GM23338 (cell line): ENCODE measurements at regions not wholly inside any gene's neighbourhood (a gene's known extent, or its start where the extent isn't known, plus 50 kb on each side); places are given as distances from the start of the nearest gene placed in this dataset.

Source experiments
- ATAC-seq: fragments of 200-7000 bp; cut with Tn5 transposase; 3 replicates; pipeline ENCODE4 v1.9.1; 2020
- DNase-seq: peaks from one replicate; pipeline ENCODE4 v3.0.0-alpha.2; 2015; ENCODE audit warnings: low spot score
- H2AFZ ChIP-seq: fragments of 200-600 bp; sonication (generic); 2 replicates; pipeline ENCODE4 v1.8.0; 2016; ENCODE audit warnings: antibody characterized with exemption, mild to moderate bottlenecking, moderate library complexity
- H3F3A ChIP-seq: fragments of 200-600 bp; sonication (generic); replicated peaks from 2 replicates; pipeline ENCODE4 v1.8.0; 2017; ENCODE audit warnings: antibody characterized with exemption, mixed run types, low read depth
- H3K27ac ChIP-seq: fragments of 200-600 bp; sonication (generic); 2 replicates; pipeline ENCODE4 v1.6.1; 2016; ENCODE audit warnings: low read depth
- H3K27me3 ChIP-seq: fragments of 200-600 bp; sonication (generic); 2 replicates; pipeline ENCODE4 v1.8.0; 2016; ENCODE audit warnings: mild to moderate bottlenecking, mixed run types, moderate library complexity; ENCODE audit not compliant: insufficient read depth
- H3K36me3 ChIP-seq: fragments of 200-600 bp; sonication (generic); 2 replicates; pipeline ENCODE4 v1.8.0; 2016; ENCODE audit warnings: mild to moderate bottlenecking; ENCODE audit not compliant: insufficient read depth
- H3K4me1 ChIP-seq: fragments of 200-600 bp; sonication (generic); 2 replicates; pipeline ENCODE4 v1.8.0; 2016; ENCODE audit warnings: mild to moderate bottlenecking, moderate library complexity; ENCODE audit not compliant: insufficient read depth
- H3K4me2 ChIP-seq: fragments of 200-600 bp; sonication (generic); 2 replicates; pipeline ENCODE4 v1.7.1; 2017; ENCODE audit warnings: mixed run types
- H3K4me3 ChIP-seq: fragments of 200-600 bp; sonication (generic); 2 replicates; pipeline ENCODE4 v1.6.1; 2016; ENCODE audit warnings: mixed run types
- H3K79me2 ChIP-seq: fragments of 200-600 bp; sonication (generic); replicated peaks from 2 replicates; pipeline ENCODE4 v1.8.0; 2017; ENCODE audit warnings: mild to moderate bottlenecking; ENCODE audit not compliant: insufficient read depth
- H3K9me2 ChIP-seq: fragments of 200-600 bp; sonication (generic); 2 replicates; pipeline ENCODE4 v1.8.0; 2017; ENCODE audit not compliant: insufficient read depth
- H4K20me1 ChIP-seq: fragments of 200-600 bp; sonication (generic); replicated peaks from 2 replicates; pipeline ENCODE4 v1.8.0; 2017; ENCODE audit warnings: mild to moderate bottlenecking; ENCODE audit not compliant: insufficient read depth
- H3K27ac Mint-ChIP-seq: 2 replicates; pipeline ENCODE4 v1.8.0; 2020; ENCODE audit warnings: inconsistent platforms, mild to moderate bottlenecking, moderate library complexity, mixed read lengths
- H3K27me3 Mint-ChIP-seq: 3 replicates; pipeline ENCODE4 v1.8.0; 2022; ENCODE audit warnings: low read depth, mild to moderate bottlenecking, moderate library complexity, mixed read lengths, inconsistent platforms; ENCODE audit not compliant: insufficient read depth, poor library complexity
- H3K36me3 Mint-ChIP-seq: 3 replicates; pipeline ENCODE4 v1.8.0; 2021; ENCODE audit warnings: low read depth, mild to moderate bottlenecking, inconsistent platforms, moderate library complexity, mixed read lengths
- H3K4me1 Mint-ChIP-seq: 3 replicates; pipeline ENCODE4 v1.8.0; 2020; ENCODE audit warnings: mild to moderate bottlenecking, inconsistent platforms, mixed read lengths
- H3K4me3 Mint-ChIP-seq: 3 replicates; pipeline ENCODE4 v1.8.0; 2021; ENCODE audit warnings: moderate library complexity, mild to moderate bottlenecking, inconsistent platforms, mixed read lengths
- H3K9me3 Mint-ChIP-seq: 3 replicates; pipeline ENCODE4 v1.8.0; 2020; ENCODE audit warnings: moderate library complexity, mild to moderate bottlenecking, inconsistent platforms, mixed read lengths
- CREB1 ChIP-seq: fragments of 250-450 bp; sonication (Bioruptor Pico); IDR thresholded peaks from 2 replicates; pipeline ENCODE4 v1.5.0; 2020; ENCODE audit warnings: low read depth, mild to moderate bottlenecking, moderate library complexity
- JUNB ChIP-seq: IDR thresholded peaks from one replicate; pipeline ENCODE4 v1.6.1; 2016; ENCODE audit warnings: antibody characterized with exemption; ENCODE audit not compliant: unreplicated experiment
- POLR2AphosphoS5 ChIP-seq: IDR thresholded peaks from 2 replicates; pipeline ENCODE4 v1.6.1; 2016; ENCODE audit warnings: antibody characterized with exemption, low read depth
- STAT1 ChIP-seq: IDR thresholded peaks from one replicate; pipeline ENCODE4 v1.6.1; 2016; ENCODE audit warnings: antibody characterized with exemption; ENCODE audit not compliant: unreplicated experiment
- ZNF331 ChIP-seq: fragments of 250-450 bp; sonication (Bioruptor Pico); IDR thresholded peaks from 2 replicates; pipeline ENCODE4 v1.5.0; 2020; ENCODE audit warnings: low read depth, mild to moderate bottlenecking, moderate library complexity
- TF ChIP-seq, protein P1 (sequence below): fragments of 250-450 bp; sonication (Bioruptor Pico); IDR thresholded peaks from 2 replicates; pipeline ENCODE4 v1.5.0; 2020; ENCODE audit warnings: mild to moderate bottlenecking, moderate library complexity
- TF ChIP-seq, protein P2 (sequence below): IDR thresholded peaks from one replicate; pipeline ENCODE4 v1.6.1; 2018; ENCODE audit warnings: antibody characterized with exemption; ENCODE audit not compliant: unreplicated experiment

DNA sequence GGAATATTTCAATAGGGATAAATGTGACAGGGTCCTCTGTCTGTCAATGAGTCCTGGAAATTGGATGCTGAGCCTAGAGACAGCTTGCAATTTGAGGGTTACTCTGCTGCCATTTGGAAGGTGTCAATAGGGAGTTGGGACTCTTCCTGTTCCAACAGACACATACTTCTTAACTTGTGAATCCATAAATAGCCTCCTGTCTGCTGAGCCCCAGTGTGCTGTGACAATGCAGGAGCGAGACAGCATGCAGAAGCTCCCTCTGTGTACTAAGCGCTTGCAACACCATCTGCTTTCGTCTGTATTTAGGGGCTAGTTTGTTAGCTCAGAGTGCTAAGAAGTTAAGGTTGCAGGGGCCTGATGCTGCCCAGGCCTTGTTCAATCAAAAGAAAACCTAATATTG, 58.5 kb upstream of the GPR12 start:
- no peak overlapping the region for H2AFZ ChIP-seq
- H3K36me3 ChIP-seq: no peaks in the 10 kb centered on the region
- H3K9me2 ChIP-seq: no peaks in the 10 kb centered on the region
- no peak overlapping the region for H3K27ac ChIP-seq
- no peaks in the 10 kb centered on the region for H3K36me3 Mint-ChIP-seq
- H3K4me1 Mint-ChIP-seq: no peaks in the 10 kb centered on the region
- H3F3A ChIP-seq: no peaks in the 10 kb centered on the region
- H3K79me2 ChIP-seq: no peaks in the 10 kb centered on the region
- H3K4me3 Mint-ChIP-seq: no peak overlapping the region
- TF ChIP-seq, protein P1, sequence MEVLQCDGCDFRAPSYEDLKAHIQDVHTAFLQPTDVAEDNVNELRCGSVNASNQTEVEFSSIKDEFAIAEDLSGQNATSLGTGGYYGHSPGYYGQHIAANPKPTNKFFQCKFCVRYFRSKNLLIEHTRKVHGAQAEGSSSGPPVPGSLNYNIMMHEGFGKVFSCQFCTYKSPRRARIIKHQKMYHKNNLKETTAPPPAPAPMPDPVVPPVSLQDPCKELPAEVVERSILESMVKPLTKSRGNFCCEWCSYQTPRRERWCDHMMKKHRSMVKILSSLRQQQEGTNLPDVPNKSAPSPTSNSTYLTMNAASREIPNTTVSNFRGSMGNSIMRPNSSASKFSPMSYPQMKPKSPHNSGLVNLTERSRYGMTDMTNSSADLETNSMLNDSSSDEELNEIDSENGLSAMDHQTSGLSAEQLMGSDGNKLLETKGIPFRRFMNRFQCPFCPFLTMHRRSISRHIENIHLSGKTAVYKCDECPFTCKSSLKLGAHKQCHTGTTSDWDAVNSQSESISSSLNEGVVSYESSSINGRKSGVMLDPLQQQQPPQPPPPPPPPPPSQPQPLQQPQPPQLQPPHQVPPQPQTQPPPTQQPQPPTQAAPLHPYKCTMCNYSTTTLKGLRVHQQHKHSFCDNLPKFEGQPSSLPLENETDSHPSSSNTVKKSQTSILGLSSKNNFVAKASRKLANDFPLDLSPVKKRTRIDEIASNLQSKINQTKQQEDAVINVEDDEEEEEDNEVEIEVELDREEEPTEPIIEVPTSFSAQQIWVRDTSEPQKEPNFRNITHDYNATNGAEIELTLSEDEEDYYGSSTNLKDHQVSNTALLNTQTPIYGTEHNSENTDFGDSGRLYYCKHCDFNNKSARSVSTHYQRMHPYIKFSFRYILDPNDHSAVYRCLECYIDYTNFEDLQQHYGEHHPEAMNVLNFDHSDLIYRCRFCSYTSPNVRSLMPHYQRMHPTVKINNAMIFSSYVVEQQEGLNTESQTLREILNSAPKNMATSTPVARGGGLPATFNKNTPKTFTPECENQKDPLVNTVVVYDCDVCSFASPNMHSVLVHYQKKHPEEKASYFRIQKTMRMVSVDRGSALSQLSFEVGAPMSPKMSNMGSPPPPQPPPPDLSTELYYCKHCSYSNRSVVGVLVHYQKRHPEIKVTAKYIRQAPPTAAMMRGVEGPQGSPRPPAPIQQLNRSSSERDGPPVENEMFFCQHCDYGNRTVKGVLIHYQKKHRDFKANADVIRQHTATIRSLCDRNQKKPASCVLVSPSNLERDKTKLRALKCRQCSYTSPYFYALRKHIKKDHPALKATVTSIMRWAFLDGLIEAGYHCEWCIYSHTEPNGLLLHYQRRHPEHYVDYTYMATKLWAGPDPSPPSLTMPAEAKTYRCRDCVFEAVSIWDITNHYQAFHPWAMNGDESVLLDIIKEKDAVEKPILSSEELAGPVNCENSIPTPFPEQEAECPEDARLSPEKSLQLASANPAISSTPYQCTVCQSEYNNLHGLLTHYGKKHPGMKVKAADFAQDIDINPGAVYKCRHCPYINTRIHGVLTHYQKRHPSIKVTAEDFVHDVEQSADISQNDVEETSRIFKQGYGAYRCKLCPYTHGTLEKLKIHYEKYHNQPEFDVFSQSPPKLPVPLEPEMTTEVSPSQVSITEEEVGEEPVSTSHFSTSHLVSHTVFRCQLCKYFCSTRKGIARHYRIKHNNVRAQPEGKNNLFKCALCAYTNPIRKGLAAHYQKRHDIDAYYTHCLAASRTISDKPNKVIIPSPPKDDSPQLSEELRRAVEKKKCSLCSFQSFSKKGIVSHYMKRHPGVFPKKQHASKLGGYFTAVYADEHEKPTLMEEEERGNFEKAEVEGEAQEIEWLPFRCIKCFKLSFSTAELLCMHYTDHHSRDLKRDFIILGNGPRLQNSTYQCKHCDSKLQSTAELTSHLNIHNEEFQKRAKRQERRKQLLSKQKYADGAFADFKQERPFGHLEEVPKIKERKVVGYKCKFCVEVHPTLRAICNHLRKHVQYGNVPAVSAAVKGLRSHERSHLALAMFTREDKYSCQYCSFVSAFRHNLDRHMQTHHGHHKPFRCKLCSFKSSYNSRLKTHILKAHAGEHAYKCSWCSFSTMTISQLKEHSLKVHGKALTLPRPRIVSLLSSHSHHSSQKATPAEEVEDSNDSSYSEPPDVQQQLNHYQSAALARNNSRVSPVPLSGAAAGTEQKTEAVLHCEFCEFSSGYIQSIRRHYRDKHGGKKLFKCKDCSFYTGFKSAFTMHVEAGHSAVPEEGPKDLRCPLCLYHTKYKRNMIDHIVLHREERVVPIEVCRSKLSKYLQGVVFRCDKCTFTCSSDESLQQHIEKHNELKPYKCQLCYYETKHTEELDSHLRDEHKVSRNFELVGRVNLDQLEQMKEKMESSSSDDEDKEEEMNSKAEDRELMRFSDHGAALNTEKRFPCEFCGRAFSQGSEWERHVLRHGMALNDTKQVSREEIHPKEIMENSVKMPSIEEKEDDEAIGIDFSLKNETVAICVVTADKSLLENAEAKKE: no peak
- TF ChIP-seq ZNF331 (CRISPR knock-in tag) (no peak), STAT1 (no peak), CREB1 (CRISPR knock-in tag) (no peak), POLR2AphosphoS5 (no peak), JUNB (no peak)
- TF ChIP-seq, protein P2, sequence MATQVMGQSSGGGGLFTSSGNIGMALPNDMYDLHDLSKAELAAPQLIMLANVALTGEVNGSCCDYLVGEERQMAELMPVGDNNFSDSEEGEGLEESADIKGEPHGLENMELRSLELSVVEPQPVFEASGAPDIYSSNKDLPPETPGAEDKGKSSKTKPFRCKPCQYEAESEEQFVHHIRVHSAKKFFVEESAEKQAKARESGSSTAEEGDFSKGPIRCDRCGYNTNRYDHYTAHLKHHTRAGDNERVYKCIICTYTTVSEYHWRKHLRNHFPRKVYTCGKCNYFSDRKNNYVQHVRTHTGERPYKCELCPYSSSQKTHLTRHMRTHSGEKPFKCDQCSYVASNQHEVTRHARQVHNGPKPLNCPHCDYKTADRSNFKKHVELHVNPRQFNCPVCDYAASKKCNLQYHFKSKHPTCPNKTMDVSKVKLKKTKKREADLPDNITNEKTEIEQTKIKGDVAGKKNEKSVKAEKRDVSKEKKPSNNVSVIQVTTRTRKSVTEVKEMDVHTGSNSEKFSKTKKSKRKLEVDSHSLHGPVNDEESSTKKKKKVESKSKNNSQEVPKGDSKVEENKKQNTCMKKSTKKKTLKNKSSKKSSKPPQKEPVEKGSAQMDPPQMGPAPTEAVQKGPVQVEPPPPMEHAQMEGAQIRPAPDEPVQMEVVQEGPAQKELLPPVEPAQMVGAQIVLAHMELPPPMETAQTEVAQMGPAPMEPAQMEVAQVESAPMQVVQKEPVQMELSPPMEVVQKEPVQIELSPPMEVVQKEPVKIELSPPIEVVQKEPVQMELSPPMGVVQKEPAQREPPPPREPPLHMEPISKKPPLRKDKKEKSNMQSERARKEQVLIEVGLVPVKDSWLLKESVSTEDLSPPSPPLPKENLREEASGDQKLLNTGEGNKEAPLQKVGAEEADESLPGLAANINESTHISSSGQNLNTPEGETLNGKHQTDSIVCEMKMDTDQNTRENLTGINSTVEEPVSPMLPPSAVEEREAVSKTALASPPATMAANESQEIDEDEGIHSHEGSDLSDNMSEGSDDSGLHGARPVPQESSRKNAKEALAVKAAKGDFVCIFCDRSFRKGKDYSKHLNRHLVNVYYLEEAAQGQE: no peak
- no peak overlapping the region for H3K27ac Mint-ChIP-seq
- H3K9me3 Mint-ChIP-seq: no peaks in the 10 kb centered on the region
- no peaks in the 10 kb centered on the region for H4K20me1 ChIP-seq
- no peak for ATAC-seq
- no peak for DNase-seq
- H3K27me3 Mint-ChIP-seq: peaks cover 9% of the 10 kb centered on the region
- H3K4me3 ChIP-seq: no peak overlapping the region
- no peak overlapping the region for H3K4me2 ChIP-seq
- no peaks in the 10 kb centered on the region for H3K4me1 ChIP-seq
- H3K27me3 ChIP-seq: no peaks in the 10 kb centered on the region
